HS-27A (cell line): ENCODE measurements at regions not wholly inside any gene's neighbourhood (a gene's known extent, or its start where the extent isn't known, plus 50 kb on each side); places are given as distances from the start of the nearest gene placed in this dataset.
"Not testable (repeated sequence)": the region's sequence is repeated elsewhere in the genome, so short reads cannot be mapped to it uniquely, and the experiment has no call there.

Experiments
- DNase-seq: peaks from one replicate; pipeline ENCODE4 v3.0.0-alpha.2; 2012; ENCODE audit warnings: low read depth, missing footprints

DNA sequence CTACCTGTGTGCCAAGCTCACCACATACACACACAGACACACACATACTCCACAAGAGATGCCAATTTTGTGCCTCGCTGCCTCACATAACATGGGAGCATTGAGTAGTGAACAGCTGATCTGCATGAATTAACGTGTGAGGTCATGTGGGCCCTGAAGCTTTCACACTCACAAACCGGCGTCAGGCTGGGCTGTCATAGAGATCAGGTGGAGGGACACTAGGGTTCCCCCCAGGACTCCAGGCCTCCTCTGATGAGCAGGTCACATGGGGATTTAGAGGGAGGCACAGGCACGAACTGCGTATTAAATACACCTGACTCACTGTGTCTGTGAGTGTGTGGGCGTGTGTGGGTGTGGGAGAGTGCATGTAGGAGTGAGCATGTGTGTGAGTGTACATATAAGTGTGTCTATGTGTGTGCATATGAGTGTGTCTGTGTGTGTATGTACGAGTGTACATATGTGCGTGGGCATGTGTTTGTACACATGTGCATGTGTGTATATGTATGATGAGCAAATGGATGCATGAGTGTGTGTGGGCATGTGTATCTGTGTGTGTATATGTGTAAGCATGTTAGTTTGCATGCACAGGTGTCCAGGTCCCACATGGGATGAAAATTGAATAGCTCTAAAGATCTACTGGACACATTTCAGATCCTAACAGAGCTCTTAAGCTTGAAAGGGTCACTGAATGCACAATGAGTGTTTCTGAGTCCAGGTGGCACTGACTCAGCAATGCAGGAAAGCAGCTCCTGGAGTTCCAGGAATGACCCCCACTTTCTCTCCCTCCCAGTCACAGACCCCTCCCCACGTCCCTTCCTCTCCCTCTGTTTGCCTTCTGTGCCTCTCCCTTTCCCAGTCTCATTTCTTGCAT is 336.6 kb downstream of the PREX1 start:
- no peak for DNase-seq

DNA sequence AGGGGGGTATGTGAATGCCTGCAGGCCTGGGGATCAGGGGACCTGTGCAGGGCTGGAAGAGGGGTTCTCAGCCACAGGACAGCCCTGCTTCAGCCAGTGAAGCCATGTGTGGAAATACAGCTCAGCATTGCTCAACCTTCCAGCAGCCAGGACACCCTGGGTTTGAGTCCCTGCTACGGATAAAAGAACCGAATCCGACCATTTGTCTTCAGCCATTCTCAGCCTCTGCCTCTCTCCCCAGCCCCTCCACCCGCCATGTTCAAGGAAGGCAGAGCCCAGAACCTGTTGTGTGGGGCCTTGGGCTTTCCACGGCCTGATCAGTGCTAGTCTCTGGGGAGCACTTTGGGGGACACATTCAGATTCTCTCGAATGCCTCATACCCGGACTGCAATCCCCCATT is 337.5 kb downstream of the PREX1 start:
- DNase-seq = not testable (repeated sequence)

DNA sequence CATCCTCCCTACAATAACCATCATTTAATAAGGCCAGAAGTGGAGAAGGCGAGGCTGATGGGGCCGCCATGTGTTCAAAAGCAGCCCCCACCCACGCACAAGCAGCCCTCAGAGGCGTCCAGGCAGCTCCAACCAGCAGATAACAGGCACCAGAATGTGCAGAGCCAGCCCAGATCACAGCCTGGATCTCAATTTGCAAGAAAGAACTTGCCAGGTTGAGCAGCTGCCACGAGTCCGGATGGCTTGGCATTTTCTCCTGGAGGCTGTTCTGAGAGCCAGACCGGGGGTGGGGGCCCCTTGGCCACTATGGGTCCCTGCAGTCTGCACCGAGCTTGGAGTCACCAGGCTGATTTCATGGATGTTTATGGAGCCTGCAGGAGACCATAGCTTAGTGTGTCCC is 338.1 kb downstream of the PREX1 start:
- no peak for DNase-seq

DNA sequence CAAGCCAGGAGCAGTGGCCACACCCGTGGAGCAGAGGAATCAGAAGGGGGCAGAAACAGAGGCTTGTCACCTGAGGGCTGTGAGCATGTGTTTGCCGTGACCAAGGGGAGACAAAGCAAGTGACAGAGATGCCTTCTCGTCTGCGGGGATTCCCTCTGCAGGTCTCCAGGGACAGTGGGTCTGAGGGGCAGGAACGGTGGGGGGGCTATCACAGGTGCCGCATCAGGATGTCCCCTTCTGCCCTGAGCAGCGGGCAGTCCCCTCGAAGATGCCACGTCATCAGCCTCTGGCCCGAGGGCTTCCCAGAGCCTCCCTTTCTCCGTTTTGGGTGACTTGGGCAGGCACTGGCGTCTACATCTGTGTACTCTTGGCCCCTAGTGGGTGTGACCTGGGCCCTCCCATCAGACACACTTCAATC is 338.7 kb downstream of the PREX1 start:
- DNase-seq = no peak

DNA sequence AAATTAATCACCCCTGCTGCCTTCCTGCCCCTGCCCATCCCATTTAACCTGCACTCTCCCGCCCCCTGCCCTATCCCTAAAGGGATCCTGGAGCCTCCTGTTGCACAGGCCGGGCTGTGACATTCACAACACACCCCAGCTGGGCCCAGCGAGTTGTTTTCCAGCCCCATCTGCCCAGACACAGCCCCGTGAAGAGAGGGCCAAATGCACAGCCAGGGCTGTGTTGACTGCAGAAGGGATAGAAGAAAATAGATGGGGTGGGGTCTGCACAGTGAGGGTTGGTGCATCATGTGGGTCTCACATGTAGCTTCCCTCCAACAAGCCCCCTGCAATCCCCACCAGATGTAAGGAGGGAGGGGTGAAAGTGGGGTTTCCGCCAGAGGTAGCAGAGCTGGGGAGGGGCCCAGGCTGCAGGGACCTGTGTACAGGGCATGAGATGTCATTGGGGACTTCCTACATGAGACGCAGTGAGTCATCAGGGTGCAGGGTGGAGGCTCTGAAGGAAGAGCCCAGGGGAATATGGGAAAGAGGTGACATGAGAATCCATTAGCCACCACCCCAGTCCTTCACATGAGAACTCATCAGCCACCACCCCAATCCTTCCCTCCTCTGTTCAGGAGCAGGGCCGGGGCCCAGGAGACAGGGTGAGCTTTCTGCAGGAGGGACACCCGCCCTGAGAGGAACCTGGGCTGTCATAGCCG is 339.3 kb downstream of the PREX1 start:
- not testable (repeated sequence) for DNase-seq

DNA sequence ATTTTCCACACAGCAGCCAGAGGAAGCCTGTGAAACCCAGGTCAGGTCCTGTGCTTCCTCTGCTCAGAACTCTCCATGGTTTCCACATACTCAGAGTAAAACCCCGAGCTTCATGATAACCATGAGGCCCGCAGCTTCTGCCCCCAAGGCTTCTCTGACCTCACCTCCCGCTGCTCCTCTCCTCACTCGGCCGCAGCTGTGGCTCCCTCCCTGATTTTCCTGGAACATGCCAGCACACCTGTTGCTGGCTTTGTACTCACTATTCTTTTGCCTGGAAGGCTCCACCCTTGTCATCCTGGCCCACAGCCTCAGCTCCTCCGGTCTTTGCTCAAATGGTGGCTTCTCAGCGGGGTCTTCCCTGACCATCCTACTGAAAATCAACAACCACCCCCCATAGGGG is 341.7 kb downstream of the PREX1 start:
- no peak for DNase-seq

DNA sequence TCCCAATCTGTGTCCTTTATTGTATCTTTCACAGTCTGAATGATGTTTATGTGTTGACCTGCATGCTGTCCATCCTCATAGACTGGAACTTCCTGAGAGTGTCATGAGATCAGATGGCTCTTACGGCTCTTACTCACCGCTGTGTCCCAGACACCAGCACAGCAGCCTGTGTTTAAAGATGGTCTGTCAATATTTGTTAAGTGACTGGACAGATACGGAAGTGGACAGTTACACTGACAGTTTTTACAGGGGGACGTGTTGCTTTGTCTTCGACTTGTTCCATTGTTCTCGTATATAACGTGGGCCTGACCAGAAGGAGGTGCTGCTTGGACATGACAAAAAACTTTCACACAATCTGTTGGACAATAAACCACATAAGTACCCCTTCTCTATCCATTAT is 342.6 kb downstream of the PREX1 start:
- not testable (repeated sequence) for DNase-seq

DNA sequence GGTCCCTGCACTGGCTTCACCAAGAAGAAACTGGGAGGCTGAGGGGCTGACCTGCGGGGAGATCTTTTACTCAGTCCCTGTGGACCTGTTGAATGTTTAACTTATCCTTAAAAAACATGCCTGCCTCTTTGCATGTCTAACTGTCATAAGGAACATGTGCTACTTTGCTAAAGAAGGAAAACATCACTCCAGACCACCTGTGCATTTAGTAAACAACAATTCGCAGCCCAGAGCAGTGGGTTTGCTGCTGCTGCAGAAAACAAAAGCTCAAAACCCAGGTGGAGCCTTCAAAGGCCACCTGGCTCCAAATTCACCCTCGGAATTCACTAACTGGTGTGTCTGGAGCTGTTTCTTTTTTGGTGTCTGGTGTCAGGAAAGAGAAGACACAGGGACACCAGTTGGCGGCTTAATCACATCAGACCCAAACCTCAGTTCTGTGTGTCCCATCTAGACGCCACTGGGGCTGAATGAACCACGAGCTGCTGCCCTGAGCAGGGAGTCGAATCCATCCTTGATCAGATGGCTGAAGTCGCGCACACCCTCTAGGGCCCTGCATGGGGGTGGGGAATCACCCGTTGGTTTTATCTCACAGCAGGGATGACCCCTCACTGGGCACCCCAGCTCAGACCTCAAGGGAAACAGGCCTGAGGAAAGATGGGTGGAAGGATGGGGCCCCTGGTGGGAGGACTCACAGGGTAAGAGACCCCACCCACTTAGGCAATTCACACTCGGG is 344.3 kb downstream of the PREX1 start:
- no peak for DNase-seq

DNA sequence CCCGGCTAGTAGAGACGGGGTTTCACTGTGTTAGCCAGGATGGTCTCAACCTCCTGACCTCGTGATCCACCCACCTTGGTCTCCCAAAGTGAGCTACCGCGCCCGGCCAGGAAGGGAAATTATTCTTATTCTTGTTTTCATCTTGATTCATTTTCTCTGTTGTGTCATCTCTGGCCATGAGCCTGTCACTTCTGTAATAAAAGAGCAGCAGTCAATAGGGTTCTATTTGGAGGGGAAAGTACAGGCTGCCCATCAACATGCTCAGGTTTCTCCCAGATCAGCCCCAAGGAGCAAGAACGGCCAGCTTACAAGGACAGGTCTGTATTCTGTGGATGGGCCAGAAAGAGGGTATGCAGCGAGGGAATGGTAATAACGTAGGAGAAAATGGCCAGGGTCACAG is 345.0 kb downstream of the PREX1 start:
- DNase-seq = no peak

DNA sequence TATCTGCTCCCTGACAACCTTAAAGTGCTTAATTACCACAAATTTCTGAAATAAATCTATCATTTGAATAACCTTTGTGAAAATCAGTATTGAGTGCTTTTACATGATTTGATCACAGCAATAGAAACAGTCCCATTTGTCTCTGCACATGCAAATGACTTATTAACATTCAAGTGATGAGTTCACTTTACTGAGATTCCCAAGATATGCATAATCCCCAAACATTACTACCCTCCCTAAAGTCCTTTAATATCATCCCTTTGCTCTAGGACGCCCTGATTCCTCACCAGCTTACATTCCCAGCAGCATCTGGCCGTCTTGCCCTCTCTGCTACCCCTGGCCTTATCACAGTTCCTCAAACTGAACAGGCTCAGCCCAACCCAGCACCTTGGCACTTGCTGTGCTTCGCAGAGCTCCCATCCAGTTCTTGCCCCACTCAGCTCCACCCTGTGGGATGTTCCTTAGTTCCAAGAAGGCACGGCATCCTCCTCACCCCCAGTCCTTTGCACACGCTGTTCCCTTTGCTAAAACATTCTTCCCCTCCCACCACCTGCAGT is 347.5 kb downstream of the PREX1 start:
- no peak for DNase-seq

DNA sequence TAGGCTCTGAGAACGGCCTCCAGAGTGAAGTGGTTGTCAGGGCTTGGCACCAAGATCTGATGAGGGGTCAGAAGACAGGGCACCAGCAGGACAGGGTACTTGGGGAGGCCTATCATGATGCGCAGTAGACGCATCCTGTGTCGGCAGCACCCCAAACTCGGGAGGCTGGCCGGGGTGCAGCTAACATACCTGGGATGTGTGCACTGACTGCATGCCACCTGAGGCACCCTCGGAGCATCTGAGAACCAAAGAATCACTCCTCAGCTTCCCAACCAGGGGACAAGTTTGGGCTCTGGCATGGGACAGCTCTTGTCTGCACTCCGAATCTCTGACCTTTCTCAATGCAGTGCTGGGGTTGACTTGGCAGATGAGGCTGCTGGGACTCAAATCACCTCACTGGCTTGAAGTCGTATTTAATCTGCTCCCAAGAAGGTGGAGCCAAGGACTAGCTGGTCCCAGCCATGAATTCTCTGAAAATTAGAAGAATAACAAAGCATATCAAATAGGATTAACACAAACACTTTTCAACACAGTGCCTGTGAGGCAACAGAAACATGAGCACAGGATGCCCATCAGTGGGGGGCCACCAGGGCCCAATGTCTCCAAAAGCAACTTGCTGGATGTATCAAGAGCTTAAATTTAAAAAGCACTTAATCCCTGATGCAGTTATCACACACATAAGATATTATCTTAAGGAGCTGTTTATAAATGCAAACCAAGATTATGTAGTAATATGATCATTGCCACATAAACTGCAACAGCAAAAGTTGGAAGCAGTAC is 348.8 kb downstream of the PREX1 start:
- DNase-seq = no peak

DNA sequence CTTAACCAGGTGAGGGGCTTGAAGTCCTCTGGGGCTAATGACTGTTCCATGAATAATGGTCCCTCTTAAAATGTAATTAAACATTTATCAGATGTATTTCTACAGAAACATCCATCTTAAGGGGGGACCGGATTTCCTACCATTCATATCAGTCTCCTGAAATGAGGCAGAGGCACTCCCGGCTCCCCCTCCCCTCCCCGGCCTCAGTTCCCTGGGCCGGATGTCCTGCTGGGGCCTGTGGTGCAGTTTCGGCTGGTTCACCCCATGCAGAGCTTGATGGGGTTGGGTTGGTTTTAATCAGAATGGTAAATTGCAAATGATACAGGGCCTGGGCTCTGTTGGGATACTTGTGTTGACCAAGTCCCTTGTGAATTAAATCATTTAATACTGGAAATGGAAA is 349.4 kb downstream of the PREX1 start:
- no peak for DNase-seq

DNA sequence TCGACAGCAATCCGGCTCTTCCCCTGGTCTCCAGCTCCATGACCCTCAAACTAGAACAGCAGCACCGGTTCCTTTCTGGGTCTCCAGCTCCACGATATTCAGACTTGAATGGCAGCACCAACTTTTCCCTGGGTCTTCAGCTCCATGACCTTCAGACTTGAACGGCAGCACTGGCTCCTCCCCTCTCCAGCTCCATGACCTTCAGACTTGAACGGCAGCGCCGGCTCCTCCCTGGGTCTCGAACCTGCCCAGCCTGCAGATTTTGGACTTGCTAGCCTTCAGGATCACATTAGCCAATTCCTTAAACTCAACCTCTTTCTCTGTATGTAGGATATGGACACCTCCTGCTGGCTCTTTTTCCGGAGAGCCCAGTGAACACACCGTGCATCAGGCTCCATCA is 350.9 kb downstream of the PREX1 start:
- no peak for DNase-seq

DNA sequence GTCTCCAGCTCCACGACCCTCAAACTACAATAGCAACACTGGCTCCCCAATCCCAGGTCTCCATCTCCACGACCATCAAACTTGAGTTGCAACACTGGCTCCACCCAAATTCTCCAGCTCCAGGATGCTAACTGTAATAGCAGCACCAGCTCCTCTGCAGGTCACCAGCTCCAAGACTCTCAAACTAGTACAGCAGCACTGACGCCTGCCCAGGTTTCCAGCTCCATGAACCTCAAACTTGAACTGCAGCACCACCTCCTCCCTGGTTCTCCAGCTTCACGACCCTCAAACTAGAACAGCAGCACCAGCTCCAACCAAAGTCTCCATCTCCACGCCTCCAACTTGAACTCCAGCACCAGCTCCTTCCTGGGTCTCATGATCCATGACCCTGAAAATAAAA is 353.8 kb downstream of the PREX1 start:
- DNase-seq = no peak

DNA sequence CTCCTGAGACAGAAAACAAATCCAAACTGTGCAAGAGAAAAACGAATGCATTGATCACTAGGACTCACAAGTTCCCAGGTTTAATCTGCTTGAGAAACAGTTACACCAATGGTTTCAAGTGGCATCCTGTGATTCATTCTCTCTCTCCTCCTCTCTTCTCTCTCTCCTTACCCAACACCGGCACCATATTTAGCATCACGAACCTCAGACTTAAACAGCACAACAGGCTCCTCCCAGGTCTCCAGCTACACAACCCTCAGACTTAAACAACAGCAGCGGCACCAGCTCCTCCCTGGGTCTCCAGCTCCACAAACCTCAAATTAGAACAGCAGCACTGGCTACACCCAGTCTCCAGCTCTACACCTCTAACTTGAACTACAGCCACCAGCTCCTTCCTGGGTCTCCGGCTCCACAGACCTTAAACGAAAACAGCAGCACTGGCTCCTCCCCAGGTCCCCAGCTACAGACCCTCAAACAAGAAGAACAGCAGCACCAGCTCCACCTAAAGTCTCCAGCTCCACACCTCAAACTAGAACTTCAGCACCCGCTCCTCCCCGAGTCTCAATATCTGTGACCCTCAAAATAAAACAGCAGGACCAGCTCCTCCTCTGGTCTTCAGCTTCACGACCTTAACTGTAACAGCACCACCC is 355.9 kb downstream of the PREX1 start:
- no peak for DNase-seq

DNA sequence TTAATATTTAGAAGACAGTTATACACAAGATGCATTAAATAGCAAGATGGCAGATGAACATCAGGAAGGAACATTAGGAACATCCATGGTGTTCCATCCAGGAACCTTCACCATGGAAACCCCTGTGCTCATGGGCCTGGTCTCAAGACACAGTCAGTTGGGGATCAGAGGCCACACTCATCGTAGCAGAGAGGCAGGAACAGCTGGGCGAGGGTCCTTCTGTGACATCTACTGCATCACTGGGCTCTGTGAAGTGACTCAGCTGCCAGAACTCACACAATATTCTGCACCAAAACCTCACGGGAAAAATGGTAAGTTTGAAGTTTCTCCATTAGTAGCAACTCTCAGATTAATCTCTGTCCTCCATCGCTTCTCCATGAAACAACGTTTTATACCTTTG is 356.6 kb downstream of the PREX1 start:
- DNase-seq = no peak

DNA sequence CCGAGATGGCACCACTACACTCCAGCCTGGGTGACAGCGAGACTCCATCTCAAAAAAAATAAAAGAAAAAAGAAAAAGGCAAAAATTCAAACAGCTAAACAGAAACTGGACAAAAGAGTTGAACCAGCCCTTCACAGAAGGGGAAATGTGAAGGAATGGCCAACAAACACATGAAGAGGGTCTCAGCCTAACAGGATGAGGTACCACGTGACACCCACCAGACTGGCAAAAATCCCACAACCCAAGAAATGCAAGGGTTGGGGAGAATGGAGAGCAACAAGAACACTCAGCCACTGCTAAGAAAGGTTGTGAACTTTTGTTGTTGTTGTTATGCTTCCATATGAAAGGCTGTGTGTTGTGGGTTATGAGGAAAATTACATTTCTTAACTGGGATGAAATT is 357.7 kb downstream of the PREX1 start:
- DNase-seq = no peak

DNA sequence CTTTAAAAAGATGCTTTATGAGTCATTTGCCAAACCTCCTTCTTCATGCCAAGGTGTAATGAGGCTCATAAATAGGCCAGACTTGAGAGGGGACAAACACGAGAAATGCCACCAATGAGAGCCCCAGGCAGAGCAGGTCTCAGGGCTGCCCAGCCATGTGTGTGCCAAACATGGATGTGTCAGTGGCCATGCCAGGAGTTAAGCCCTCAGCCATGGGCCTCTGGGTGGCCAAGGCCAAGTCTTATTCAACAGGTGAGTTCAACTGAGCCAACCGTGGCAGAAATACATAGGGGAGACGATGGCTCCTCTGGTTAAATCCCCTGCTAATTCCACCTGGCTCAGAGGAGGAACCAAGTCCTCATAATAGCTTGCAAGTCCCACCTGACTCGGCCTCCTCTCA is 358.8 kb downstream of the PREX1 start:
- DNase-seq = no peak

DNA sequence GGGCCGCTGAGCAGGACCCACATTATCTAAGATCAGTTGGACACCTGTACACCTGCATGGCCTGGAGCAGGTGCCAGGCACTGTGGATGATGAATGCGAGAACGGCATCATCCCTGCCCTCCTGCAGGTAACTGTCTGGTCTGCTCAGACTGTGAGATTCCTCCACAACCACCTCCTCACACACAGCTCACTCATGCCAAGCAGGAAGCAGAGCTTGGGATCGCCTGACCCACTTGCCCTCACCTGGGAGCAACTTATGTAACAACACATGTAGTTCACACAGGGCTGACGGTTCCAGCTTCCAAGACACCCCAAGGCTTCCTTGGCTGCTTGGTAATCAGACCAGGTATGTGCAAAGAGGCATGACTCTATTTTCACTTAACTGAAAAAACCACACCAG is 359.2 kb downstream of the PREX1 start:
- DNase-seq = no peak

DNA sequence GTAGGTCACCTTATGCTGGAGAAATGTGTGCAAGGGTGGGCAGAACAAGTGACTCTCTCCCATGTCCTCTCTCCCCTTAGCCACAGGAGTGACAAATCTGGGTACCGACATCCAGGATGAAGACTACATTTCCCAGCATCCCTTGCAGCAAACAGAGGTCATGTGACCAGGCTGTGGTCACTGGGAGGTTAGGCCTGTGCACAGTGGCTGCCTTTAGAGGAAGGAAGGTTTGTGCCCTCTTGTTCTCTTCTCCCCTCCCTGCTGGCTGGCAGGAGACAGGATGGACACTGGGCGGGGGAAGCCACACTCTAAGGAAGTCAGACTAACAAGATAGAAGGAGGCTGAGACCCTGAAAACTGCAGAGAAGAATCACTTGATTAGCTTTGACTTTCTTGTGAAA is 360.2 kb downstream of the PREX1 start:
- no peak for DNase-seq

DNA sequence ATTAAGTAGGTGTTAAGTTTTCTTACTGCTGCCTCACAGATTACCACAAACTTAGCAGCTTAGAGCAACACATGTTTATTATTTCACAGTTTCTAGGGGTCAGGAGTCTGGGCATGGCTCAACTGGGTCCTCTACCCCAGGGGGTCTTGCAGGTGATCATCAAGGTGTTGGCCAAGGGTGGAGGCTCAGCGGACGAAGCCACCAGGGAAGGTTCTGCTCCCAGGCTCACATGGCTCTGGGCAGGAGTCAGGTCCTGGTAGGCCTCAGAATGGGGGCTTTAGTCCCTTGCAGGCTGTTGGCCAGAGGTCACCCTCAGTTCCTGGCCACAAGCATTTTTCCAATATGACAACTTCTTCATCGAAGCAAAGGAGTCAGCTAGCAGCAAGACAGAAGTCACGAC is 362.5 kb downstream of the PREX1 start:
- DNase-seq = no peak
